Tongue (tissue), 1 donor: ENCODE measurements at regions not wholly inside any gene's neighbourhood (a gene's known extent, or its start where the extent isn't known, plus 50 kb on each side); places are given as distances from the start of the nearest gene placed in this dataset.

Source experiments
- DNase-seq: peaks from one replicate; pipeline ENCODE4 v3.0.0-alpha.2; 2015

DNA sequence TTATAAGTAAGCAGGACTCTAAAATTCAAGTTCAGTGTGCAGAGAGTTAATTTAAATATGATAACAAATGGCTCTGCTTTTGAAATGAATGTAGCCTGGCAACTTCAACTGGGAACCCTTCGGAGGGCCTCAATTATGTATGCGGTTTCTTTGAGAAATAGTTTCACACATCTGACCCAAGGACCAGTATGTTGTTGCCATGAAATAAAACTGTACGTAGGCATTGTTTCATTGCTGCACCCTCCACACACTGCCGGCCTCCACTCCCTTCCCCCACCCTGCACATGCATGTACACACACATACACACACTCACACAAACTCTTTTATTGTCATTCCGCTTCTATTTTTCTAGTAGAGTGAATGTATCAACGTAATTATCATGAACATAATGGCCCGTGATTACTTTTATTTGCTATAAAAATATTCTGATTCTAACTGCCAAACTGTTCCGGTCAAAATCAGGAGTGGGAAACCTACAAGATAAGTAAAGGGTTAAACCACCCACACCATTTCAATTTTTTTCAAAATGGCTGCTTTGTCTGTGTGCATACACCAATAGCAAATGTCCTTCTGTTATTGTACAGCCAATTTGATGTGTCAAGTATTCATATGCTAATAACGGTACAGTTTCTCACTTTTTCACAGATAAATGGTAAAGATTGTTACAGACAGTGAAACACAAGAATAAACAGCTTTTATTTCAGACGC, 215.5 kb upstream of the TMEM161B start:
- DNase-seq, result no peak

DNA sequence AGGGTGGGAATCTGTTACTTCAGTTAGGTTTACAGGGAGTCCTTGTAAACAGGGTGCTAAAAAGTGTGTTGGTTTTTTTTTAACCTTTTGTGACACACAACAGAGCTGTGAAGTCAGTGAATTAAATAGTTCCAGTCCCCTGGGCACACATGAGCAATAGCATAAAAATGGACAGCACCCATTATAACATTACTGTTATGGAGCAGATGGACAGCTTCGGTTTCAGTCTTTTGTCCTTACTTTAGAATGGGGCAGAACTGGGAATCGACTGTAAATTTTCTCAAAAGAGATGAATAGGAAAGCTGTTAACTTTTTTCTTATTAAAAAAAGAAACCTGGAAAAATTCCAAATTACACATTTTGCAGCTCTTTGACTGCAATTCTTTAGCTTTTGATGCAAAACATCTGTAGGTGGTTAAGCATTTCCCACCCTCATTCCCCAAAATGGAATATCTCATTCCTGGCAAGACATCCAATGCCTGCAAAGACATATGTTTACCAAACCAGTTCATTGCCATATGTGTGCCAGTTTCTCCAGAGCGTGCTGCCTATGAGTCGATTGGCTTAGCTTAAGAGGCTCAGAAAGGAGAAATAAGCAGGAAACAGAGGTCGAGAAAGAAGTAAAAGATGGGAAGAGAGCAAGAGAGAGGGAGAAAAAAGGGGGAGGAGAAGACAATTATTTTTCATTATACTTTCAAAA, 212.3 kb upstream of the TMEM161B start:
- DNase-seq, result peak; percentile 63

DNA sequence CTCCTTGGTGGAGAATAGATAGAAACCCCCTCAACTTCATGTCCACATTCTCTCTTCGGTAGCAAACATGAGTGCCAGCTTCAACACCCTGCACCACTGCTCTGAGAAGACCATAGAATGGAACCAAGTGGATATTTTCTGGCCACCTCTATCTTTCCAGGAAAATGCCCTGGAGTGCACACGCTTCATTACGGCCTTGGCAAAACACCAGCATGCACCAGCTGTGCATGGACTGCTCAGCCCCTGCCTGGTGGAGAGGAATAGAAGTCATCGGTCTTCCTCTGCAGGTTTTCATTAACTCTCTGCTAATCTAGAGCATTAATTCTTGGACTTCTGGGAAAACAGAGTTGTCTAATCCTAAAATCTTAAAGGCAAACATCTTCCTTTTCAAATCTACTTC, 211.6 kb upstream of the TMEM161B start:
- DNase-seq, result peak; percentile 82

DNA sequence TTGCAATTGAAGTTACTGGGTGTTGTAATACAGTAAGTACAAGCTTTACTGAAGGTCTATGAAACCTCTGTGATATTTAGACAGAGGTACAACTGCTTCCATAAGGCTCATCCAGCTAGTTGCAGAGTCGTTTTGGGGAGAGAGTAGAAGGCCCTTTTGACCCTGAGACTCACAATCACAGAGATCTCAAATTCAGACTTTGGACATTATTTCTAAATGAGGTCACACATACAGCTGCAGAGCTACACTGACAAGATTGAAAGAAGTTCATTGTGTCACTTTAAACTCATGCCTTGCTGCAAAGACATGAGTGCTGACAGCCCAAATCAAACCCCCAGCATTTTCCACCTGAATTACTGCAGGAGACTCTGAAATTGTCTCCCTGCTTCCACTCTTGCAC, 205.9 kb upstream of the TMEM161B start:
- peak; percentile 6 for DNase-seq

DNA sequence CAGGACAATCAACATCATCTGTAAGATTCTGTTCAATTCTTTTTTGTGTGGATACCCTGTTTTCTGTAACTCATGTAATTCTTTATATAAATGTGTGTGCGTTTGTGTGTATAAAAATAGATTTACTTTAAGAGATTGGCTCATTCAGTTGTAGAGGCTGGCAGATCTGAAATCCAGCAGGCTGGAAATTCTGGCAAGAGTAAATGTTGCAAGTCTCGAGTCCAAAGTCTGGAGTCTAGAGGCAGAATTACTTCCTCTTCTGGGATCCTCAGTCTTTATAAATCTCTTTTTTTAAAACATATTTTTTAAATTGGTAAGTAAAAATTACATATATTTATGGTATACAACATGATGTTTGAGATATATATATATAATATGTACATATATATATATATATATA, 202.1 kb upstream of the TMEM161B start:
- DNase-seq, result no peak

DNA sequence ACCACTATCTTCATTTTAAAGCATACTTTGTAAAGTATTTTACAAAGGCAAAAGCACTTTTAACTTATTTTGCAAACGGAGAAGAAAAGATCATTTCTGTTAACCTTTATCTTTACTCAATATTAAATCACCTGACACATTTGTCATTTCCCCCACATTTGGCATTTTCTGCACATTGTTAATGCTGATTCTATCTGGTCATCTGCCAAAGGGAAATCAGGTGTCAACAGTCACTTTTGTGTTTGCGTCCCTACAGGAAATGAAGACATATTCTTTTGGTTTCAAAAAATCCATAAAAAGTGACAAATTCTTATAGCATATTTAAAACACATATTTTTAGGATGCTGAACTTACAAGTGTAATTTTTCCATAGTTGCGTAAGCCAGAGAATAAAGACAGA, 191.3 kb upstream of the TMEM161B start:
- DNase-seq, result no peak

DNA sequence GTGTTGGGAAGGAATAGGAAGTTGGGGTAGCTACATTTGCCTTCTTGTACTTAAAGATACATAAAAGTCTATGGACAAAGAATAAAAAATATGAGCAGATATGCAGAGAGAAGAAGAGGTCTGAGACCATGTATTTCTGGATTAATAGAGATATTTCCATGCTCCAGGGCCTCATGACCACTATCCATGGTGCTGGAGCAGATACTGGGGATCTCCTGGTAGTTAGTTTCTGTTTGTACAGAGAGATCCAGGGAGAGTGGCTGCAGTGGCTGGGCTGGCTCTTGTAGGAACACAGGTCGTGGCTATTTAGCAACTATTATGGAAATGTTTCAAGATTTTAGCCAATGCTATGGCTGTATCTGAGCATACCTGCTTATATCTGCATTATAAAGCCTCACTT, 184.2 kb upstream of the TMEM161B start:
- peak; percentile 29 for DNase-seq

DNA sequence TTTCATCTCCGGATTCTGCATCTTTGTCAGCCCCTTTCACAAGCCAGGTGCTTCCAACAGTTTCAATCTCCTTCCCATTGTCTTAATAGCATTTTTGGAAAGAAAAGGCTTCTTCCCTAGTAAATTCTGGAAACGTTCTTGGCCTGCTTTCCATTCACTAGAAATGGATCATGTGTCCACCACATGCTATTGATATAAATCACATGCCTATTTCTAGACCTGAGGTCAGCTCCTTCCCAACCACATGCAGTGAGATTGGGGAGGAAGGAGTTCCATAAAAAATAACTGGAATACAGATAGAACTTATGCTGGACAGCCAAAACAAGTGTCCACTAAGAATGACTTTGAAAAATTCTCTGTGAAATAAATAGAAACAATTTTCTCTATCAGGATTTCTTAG, 181.6 kb upstream of the TMEM161B start:
- no peak for DNase-seq

DNA sequence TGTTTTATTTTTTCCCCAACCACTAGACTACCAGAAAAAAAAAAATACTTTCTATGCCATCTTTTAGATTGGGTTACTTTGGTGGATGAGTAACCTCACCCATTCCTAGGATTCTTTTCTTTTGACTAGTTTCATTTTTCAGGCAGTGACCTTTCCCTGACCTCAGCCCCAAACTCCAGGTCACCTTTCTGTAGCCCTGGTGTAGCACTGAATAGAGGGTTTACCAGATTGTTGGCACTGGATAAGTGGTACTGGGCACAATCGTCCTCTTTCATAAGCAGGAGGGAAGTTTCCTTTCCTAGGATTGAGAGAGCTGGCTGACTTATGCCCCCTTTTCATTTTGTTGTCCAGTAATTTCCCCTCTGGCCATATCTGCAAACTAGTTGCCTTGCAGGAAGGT, 169.4 kb upstream of the TMEM161B start:
- DNase-seq, result no peak

DNA sequence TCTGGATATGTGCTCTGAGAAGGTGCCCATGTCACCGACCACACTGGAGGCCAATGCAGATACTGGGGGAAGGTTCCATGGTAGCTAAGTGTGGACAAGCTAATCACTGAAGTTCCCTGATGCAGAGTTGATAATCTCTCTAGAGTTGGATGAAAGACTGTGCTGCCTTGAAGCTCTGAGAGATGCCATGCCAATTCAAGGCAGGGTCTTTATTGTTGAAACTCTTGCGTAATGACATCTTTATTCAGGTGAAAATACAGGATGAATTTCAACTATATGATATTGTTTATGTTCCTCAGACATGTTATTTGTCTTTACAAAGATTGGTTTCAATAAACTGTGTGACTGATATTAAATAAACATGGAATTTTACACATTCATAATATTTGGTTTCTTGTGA, 167.6 kb upstream of the TMEM161B start:
- DNase-seq, result no peak

DNA sequence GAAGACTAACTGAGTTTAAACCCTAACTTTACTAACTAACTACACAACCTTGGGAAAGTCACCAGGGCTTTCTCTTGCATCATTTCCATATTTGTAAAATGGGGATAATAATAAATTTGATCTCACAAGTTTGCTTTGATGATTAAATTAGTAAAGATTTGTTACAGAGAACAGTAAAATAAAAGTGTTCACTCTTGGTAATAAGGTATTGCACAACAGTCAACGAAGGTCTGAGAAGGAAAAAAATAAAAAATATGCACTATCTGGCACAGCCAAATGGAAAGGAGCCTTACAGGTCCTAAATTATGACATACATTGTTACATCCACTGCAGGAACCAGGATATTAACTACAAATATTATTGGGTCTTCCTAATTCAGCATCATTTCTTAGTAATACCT, 160.0 kb upstream of the TMEM161B start:
- DNase-seq, result no peak

DNA sequence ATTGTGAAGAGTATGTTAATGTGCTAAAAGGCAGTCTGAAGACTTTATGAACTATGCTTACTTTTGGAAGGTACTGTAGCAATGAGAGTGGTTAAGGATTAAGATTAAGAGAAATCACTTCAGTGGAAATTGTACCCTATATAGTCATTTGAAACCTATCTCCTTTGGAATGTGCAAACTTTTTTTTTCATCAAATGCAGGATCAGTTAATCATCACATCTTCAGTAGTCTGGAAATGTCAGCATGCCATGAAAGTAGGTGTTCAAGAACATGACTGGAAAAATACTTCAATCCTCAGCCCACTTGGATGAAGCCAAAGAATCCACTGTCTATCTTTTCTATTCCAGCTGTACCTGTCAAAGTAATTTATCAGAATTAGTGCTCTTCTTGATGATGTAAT, 157.8 kb upstream of the TMEM161B start:
- no peak for DNase-seq

DNA sequence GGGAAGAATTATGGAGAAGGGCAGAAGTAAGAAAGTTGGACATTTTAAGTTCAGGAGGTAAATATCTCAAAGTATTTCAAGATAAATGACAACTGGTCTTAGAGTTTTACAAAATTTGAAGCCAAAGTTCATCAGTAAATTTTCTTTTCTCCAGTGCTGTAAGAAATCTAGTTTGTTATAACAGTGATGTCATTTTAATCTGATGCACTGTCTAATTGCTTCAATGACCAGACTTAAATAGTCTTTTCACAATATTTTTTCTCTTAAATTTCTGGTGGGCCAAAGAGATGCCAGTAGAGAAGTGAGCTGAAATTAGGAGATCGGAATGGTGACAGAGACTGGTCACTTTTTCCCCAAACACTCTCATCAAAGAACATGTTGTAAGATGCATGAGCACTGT, 156.5 kb upstream of the TMEM161B start:
- DNase-seq, result no peak

DNA sequence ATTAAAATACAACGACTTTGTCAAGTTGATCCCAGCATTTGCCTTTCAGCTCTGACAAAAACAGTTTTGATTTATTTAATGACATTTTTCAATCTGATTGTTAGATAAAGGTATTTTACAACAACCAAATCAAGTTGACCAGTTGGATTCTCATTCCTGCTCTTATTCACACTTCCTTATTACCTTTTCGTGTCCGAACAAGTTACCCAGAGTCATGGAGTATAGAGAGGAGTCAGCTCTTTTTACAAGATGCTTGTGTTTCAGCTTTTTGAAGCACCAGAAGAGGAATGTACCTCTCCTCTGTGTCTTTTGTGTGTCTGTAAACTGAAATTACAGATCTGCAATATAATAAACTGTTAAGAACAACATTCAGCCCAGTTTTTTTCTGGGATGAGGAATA, 151.3 kb upstream of the TMEM161B start:
- no peak for DNase-seq

DNA sequence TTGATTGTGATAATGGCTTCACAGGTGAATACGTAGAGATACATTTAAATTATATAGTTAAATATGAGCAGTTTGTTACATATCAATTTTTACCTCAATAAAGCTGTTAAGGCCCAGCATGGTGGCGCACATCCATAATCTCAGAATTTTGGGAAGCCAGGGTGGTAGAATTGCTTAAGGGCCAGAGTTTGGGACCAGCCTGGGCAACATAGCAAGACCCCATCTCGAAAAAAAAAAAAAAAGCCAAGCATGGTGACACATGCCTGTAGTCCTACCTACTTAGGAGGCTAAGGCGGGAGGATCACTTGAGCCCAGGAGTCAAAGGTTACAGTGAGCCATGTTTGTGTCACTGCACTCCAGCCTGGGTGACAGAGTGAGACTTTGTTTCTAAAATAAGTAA, 138.7 kb upstream of the TMEM161B start:
- DNase-seq, result no peak

DNA sequence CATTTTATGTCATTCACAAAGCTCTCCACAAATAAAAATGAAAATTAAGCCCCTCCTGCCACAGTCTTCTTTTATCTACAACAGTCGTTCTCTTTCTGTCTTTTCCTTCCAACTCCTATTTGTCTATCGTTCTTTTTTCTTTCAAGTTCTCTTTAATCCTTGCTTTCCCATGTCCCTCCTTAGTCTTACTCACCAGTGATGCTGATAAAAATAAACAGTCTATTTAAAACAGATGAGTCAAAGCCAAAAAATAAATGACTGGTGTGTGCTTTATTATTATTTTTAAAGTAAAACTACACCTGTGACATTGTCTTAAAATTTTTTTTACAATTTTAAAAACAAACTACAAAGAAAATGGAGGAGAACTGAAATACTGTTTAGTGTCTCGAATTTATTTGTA, 137.1 kb upstream of the TMEM161B start:
- DNase-seq, result no peak

DNA sequence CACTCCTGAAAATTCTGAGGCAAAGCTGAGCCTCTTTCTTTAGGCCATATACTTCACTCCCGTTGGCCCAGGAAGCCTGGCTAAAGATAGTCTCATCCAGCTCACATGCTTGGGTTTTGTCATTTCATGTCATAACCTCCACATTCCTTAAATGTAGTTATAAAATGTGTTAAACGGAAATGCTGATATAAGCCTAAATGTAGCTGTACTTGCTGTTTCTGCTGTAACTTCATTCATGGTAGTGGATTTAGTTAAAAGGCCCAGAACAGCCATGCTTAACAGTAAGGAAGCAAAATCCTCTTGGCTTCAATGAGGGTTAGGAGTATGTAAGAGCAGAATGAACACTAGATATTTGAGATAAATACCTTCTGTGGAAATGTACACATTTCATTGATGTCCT, 135.8 kb upstream of the TMEM161B start:
- DNase-seq, result no peak

DNA sequence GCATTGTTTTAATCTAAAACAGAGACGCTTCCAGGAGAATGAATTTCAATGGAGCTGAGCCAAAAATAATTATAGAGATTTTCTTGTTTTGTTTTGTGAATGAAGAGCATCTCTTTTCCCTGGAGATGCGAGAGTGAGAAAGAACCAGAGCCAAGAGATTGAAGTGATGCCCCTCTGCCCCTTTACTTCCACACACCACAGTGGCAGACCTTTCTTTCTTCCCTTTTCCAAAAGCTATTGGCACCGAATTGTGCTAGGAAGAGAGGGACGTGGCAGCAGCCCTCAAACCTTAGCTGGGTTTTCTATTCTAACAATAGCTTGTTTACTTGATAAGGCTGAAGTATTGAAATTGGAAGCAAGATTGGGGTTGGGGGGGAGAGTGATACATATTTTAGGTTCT, 133.0 kb upstream of the TMEM161B start:
- DNase-seq, result no peak

DNA sequence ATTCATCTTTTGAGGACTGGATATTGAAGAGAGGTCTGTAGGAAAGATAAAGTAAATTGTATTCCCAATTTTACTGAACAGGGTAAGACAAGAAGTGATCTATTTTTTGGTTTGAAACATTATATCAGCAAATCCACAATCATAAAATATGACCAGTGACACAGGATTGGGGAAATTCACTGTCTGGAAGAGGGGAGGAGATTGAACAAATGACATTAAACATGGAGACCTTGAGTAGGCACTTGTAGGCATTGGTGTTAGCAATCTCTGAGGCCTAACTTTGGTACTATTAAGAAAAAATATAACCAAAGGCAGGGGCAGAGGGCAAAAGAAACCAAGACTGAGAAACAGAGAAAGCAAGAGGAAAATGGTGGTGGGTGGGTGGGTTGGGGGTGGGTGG, 132.6 kb upstream of the TMEM161B start:
- DNase-seq, result no peak

DNA sequence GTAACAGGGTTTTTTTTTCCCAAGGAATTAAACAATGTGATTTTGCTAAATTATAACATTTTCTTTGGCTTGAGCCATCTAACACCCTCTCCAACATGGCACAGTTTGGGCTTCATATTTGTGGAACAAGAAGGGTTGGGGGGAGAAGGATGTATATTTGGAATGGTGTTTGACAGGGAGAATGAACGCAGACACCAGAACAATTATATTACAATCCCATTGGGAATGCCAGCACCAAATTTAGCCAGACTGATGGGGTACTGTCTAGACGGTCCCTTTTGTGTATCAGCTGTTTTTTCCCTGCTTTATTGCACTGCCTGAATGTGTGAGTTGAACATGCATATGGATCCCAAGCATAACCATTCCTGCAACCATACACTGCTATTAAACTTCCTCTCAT, 130.9 kb upstream of the TMEM161B start:
- no peak for DNase-seq

DNA sequence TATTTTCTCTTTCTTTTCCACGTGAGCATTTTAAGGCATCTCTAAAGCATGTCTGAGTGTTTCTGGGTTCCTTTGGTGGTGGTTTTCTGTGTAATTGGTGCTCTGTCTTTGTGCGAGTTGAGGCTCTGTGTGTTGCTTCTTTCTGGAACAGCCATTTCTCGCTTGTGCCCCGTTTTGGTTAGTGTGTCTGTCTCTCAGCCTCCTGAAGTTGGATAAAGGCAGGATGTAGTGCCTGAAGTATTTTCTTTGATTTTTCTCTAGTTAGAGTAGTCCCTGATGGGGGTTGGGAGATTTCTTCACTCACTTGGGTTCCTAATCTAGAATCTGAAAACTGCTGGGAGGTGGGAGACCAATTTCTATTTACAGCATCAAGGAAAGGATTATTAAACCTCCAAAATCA, 129.7 kb upstream of the TMEM161B start:
- DNase-seq, result peak; percentile 7

DNA sequence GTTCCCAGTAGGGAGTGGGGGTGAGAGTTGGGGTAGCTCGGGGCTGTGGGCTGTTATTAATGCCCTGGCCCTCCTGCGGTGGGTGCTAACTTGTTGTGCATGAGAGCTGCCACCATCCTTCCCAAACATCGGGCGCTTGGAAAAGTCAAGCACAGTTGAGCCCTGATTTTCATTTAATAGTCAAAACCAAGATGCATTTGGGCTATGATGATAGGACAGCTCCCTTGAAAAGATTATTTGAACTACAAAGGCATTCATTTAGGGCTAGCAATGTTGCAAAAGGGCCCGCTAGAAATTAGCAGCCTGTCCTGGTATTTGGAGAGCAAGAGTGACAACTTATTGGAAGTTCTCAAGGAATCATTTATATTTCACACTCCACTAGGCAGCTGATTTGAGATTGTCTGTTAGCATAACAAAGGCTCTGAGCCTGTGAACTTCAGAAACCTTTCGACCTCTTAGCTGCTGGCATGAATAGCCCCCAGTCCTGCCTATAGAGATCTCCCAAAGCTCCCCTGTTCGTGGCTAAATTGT, 128.2 kb upstream of the TMEM161B start:
- DNase-seq, result no peak

DNA sequence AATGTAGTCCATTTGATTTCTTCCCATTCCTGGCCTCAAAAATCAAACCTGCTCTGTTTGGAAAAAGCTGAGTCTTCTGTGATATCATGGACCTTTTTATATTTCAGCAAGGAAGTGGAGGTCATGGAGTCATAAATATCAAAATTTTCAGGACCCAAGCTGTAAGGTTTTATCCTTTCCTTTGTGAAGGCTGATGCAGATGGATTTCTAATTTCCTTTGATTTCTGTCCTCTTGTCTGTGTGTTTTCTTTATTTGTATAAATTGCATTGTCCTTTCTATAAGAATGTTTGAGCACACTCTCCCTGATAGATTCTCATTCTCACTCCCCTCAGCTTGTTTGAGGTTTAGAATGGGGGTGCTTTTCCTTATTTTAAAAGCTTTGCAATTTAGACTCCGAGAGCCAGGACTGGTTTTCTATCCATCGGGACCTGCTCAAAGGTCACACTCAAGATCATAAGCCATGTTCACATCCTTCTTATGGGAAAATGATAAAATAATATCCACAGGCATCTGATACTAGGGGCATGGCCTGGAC, 127.4 kb upstream of the TMEM161B start:
- DNase-seq, result no peak

DNA sequence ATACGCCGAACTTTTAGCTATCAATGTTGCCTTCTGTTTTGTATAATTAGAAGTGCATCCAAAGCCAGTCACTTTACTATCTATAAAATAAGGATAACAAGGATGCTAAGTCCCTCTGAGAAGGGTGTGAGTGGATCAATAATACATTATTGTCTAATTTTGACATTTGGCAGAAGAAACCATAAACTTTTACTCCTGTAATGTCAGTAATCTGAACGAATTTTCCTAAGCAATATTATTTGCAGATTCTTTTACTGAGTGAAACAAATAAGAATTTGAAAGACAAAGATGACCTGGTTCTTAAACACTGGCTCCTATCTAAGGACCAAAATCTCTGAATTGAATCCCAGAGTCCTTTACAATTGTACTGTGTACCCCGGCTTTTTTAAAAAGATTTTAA, 126.6 kb upstream of the TMEM161B start:
- no peak for DNase-seq
